ENCODE measurements at regions not wholly inside any gene's neighbourhood (a gene's known extent, or its start where the extent isn't known, plus 50 kb on each side); places are given as distances from the start of the nearest gene placed in this dataset.

- no peak overlapping the region for H3K4me2 ChIP-seq (ENCODE audit: low read depth, low read length)
- no peaks in the 10 kb centered on the region for H3K27me3 ChIP-seq (ENCODE audit: control insufficient read depth in 1 of 2, insufficient read depth in 2 of 2, low read length in 2 of 2)
- no peak for ATAC-seq
- H3K4me1 ChIP-seq (ENCODE audit: insufficient read depth, low read length) = peaks cover 17% of the 10 kb centered on the region
- H3K9ac ChIP-seq (ENCODE audit: insufficient read depth, low read depth, low read length) = no peak overlapping the region
- H3K27ac ChIP-seq (ENCODE audit: extremely low read length, insufficient read depth, low read length) = no peak overlapping the region
- CTCF ChIA-PET (ENCODE audit: low intra/inter-chr PET ratio, low total read pairs) = interaction anchor here (1.9 kb wide), 1 partner anchor 41 kb away, joined by 6 read pairs; no protein-coding TSS in a partner anchor
- no peak overlapping the region for H3K4me3 ChIP-seq (replicated peaks in 1 of 3; ENCODE audit: insufficient read depth in 1 of 3, low read depth in 2 of 3, low read length in 3 of 3)
- no peaks in the 10 kb centered on the region for H3K9me3 ChIP-seq (ENCODE audit: low read length)
- no peak overlapping the region for H2AFZ ChIP-seq (ENCODE audit: low read length)
- in situ Hi-C loops (cut with HindIII; ENCODE audit: extremely low pct_ligation_motif_present, low pct_unique_long_range_greater_than_20kb) (no loop called here), intact Hi-C loops (cut with micrococcal nuclease; ENCODE audit: unreplicated experiment) (loop anchor here (5.0 kb wide), 1 partner anchor 41 kb away; no protein-coding TSS in a partner anchor)
- 29% methylated on average over 7 of the region's 7 CpGs for WGBS (ENCODE audit: low lambda C conversion rate)
- DNase-seq (ENCODE audit: low spot score) = no peak
- no peaks in the 10 kb centered on the region for H4K20me1 ChIP-seq (ENCODE audit: insufficient read depth, low read length)
- H3K79me2 ChIP-seq (ENCODE audit: insufficient read depth, low read length) = no peaks in the 10 kb centered on the region
- no peaks in the 10 kb centered on the region for H3K36me3 ChIP-seq (replicated peaks in 1 of 2; ENCODE audit: control insufficient read depth in 1 of 2, insufficient read depth in 2 of 2, low read length in 2 of 2)
- POLR2A ChIA-PET = no interaction called here
- no peak for FAIRE-seq
- BruUV-seq (replicated peaks) = no TSS peak
- TF ChIP-seq ZNF574 (CRISPR knock-in tag; IDR thresholded peaks at IDR 0.05) (no peak), HNF1A (IDR thresholded peaks at IDR 0.05; ENCODE audit: low read depth) (no peak), HNF1A (CRISPR knock-in tag; IDR thresholded peaks at IDR 0.05; ENCODE audit: borderline replicate concordance) (no peak), HDAC6 (IDR thresholded peaks at IDR 0.05; ENCODE audit: low read depth, low read length) (no peak), ZNF329 (CRISPR knock-in tag; IDR thresholded peaks at IDR 0.05; ENCODE audit: low read depth) (no peak)
- TF ChIP-seq, protein P1, sequence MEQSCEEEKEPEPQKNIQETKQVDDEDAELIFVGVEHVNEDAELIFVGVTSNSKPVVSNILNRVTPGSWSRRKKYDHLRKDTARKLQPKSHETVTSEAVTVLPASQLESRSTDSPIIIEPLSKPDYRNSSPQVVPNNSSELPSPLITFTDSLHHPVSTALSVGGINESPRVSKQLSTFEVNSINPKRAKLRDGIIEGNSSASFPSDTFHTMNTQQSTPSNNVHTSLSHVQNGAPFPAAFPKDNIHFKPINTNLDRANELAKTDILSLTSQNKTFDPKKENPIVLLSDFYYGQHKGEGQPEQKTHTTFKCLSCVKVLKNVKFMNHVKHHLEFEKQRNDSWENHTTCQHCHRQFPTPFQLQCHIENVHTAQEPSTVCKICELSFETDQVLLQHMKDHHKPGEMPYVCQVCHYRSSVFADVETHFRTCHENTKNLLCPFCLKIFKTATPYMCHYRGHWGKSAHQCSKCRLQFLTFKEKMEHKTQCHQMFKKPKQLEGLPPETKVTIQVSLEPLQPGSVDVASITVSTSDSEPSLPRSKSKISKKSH (CRISPR knock-in tag; IDR thresholded peaks at IDR 0.05; ENCODE audit: borderline replicate concordance) = no peak
- TF ChIP-seq, protein P2, sequence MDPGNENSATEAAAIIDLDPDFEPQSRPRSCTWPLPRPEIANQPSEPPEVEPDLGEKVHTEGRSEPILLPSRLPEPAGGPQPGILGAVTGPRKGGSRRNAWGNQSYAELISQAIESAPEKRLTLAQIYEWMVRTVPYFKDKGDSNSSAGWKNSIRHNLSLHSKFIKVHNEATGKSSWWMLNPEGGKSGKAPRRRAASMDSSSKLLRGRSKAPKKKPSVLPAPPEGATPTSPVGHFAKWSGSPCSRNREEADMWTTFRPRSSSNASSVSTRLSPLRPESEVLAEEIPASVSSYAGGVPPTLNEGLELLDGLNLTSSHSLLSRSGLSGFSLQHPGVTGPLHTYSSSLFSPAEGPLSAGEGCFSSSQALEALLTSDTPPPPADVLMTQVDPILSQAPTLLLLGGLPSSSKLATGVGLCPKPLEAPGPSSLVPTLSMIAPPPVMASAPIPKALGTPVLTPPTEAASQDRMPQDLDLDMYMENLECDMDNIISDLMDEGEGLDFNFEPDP (CRISPR knock-in tag; conservative IDR thresholded peaks at IDR 0.05) = no peak
- TF ChIP-seq, protein P3, sequence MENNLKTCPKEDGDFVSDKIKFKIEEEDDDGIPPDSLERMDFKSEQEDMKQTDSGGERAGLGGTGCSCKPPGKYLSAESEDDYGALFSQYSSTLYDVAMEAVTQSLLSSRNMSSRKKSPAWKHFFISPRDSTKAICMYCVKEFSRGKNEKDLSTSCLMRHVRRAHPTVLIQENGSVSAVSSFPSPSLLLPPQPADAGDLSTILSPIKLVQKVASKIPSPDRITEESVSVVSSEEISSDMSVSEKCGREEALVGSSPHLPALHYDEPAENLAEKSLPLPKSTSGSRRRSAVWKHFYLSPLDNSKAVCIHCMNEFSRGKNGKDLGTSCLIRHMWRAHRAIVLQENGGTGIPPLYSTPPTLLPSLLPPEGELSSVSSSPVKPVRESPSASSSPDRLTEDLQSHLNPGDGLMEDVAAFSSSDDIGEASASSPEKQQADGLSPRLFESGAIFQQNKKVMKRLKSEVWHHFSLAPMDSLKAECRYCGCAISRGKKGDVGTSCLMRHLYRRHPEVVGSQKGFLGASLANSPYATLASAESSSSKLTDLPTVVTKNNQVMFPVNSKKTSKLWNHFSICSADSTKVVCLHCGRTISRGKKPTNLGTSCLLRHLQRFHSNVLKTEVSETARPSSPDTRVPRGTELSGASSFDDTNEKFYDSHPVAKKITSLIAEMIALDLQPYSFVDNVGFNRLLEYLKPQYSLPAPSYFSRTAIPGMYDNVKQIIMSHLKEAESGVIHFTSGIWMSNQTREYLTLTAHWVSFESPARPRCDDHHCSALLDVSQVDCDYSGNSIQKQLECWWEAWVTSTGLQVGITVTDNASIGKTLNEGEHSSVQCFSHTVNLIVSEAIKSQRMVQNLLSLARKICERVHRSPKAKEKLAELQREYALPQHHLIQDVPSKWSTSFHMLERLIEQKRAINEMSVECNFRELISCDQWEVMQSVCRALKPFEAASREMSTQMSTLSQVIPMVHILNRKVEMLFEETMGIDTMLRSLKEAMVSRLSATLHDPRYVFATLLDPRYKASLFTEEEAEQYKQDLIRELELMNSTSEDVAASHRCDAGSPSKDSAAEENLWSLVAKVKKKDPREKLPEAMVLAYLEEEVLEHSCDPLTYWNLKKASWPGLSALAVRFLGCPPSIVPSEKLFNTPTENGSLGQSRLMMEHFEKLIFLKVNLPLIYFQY (CRISPR knock-in tag; IDR thresholded peaks at IDR 0.05; ENCODE audit: borderline replicate concordance) = no peak
Observed at GRCh38 chr7:149703044-149703650, 70.2 kb downstream of the ZNF467 start.

Data from HepG2 (cell line).